Liver (tissue), 8 donors: ENCODE measurements at regions not wholly inside any gene's neighbourhood (a gene's known extent, or its start where the extent isn't known, plus 50 kb on each side); places are given as distances from the start of the nearest gene placed in this dataset.

ENCODE experiments used
- DNase-seq: peaks from one replicate; pipeline ENCODE4 v3.0.0-alpha.2; 2017; ENCODE audit warnings: low spot score
- H3K27ac ChIP-seq, 2 donors: one replicate each; pipeline ENCODE4 v1.7.0; 2013; ENCODE audit warnings: inconsistent platforms in 2 of 2, low read length in 2 of 2, control low read depth in 1 of 2, low read depth in 1 of 2, mild to moderate bottlenecking in 1 of 2
- H3K27me3 ChIP-seq, 4 donors: one replicate each; pipeline versions ENCODE4 v1.6.1 to v1.7.0; 2013; ENCODE audit warnings: low read length in 3 of 4, inconsistent platforms in 1 of 4, mild to moderate bottlenecking in 1 of 4, moderate library complexity in 1 of 4; ENCODE audit not compliant: control insufficient read depth in 4 of 4, insufficient read depth in 4 of 4
- H3K36me3 ChIP-seq, 4 donors: one replicate each; pipeline versions ENCODE4 v1.6.1 to v1.7.0; 2013; ENCODE audit warnings: low read length in 3 of 4, mild to moderate bottlenecking in 3 of 4, low read depth in 1 of 4, moderate library complexity in 1 of 4; ENCODE audit not compliant: control insufficient read depth in 4 of 4, insufficient read depth in 3 of 4
- H3K4me1 ChIP-seq, 4 donors: one replicate each; pipeline versions ENCODE4 v1.6.1 to v1.7.0; 2013; ENCODE audit warnings: low read length in 3 of 4, mild to moderate bottlenecking in 3 of 4, moderate library complexity in 1 of 4; ENCODE audit not compliant: control insufficient read depth in 4 of 4, insufficient read depth in 4 of 4
- H3K4me3 ChIP-seq, 3 donors: one replicate each; pipeline versions ENCODE4 v1.6.1 to v1.7.0; 2013; ENCODE audit warnings: low read length in 3 of 3, control low read depth in 1 of 3, low read depth in 1 of 3, mild to moderate bottlenecking in 1 of 3
- H3K9ac ChIP-seq, 2 donors: one replicate each; pipeline ENCODE4 v1.7.0; 2013; ENCODE audit warnings: low read length in 2 of 2, mild to moderate bottlenecking in 2 of 2, moderate library complexity in 2 of 2, control low read depth in 1 of 2, low read depth in 1 of 2
- H3K9me3 ChIP-seq, 4 donors: one replicate each; pipeline versions ENCODE4 v1.6.1 to v1.7.0; 2013; ENCODE audit warnings: low read length in 3 of 4; ENCODE audit not compliant: control insufficient read depth in 4 of 4
- ATF3 ChIP-seq: IDR thresholded peaks from 2 replicates; pipeline ENCODE4 v1.6.1; 2016; ENCODE audit warnings: antibody characterized with exemption
- CTCF ChIP-seq: fragments of 150-350 bp; IDR thresholded peaks from 2 replicates; pipeline ENCODE4 v1.5.1; 2017; ENCODE audit warnings: improper control_type of control experiment, low read depth, low read length; ENCODE audit not compliant: missing input control
- EGR1 ChIP-seq, 2 donors: IDR thresholded peaks; 2 replicates each; pipeline ENCODE4 v1.6.1; 2016 to 2018; ENCODE audit warnings: antibody characterized with exemption in 2 of 2, low read depth in 2 of 2
- FOXA1 ChIP-seq: IDR thresholded peaks from 2 replicates; pipeline ENCODE4 v1.6.1; 2016; ENCODE audit warnings: antibody characterized with exemption
- FOXA2 ChIP-seq: IDR thresholded peaks from 2 replicates; pipeline ENCODE4 v1.6.1; 2016; ENCODE audit warnings: antibody characterized with exemption
- GABPA ChIP-seq, 2 donors: IDR thresholded peaks in 1 of 2; conservative IDR thresholded peaks in 1 of 2; 2 replicates each; pipeline ENCODE4 v1.6.1; 2016; ENCODE audit warnings: antibody characterized with exemption in 2 of 2, mild to moderate bottlenecking in 1 of 2, moderate library complexity in 1 of 2
- HNF4A ChIP-seq, 2 donors: conservative IDR thresholded peaks; 2 replicates each; pipeline ENCODE4 v1.6.1; 2016; ENCODE audit warnings: antibody characterized with exemption in 2 of 2, mild to moderate bottlenecking in 2 of 2
- HNF4G ChIP-seq: IDR thresholded peaks from 2 replicates; pipeline ENCODE4 v1.6.1; 2016; ENCODE audit warnings: antibody characterized with exemption
- JUND ChIP-seq, 2 donors: IDR thresholded peaks; 2 replicates each; pipeline ENCODE4 v1.6.1; 2016; ENCODE audit warnings: antibody characterized with exemption in 2 of 2
- MAX ChIP-seq: IDR thresholded peaks from 2 replicates; pipeline ENCODE4 v1.6.1; 2016; ENCODE audit warnings: antibody characterized with exemption
- NR2F2 ChIP-seq: IDR thresholded peaks from 2 replicates; pipeline ENCODE4 v1.6.1; 2016; ENCODE audit warnings: antibody characterized with exemption
- RAD21 ChIP-seq, 2 donors: IDR thresholded peaks; 2 replicates each; pipeline ENCODE4 v1.6.1; 2016; ENCODE audit warnings: antibody characterized with exemption in 2 of 2, mild to moderate bottlenecking in 2 of 2
- REST ChIP-seq: IDR thresholded peaks from 2 replicates; pipeline ENCODE4 v1.6.1; 2016; ENCODE audit warnings: antibody characterized with exemption, mild to moderate bottlenecking
- RXRA ChIP-seq, 2 donors: IDR thresholded peaks; 2 replicates each; pipeline ENCODE4 v1.6.1; 2017 to 2018; ENCODE audit warnings: antibody characterized with exemption in 2 of 2, mild to moderate bottlenecking in 1 of 2
- SP1 ChIP-seq: IDR thresholded peaks from 2 replicates; pipeline ENCODE4 v1.6.1; 2018; ENCODE audit warnings: antibody characterized with exemption, mild to moderate bottlenecking
- TAF1 ChIP-seq: conservative IDR thresholded peaks from 2 replicates; pipeline ENCODE4 v1.6.1; 2016; ENCODE audit warnings: antibody characterized with exemption, mild to moderate bottlenecking
- YY1 ChIP-seq: IDR thresholded peaks from 2 replicates; pipeline ENCODE4 v1.6.1; 2016; ENCODE audit warnings: antibody characterized with exemption, mild to moderate bottlenecking
- ZBTB33 ChIP-seq: IDR thresholded peaks from 2 replicates; pipeline ENCODE4 v1.6.1; 2016; ENCODE audit warnings: antibody characterized with exemption
- WGBS: extraction: QIAGEN DNeasy Blood & Tissue Kit; methylation state at CpG from one replicate; pipeline ENCODE4 v1.1.7; 2013; 5-methylcytosine and 5-hydroxymethylcytosine counted together
- donor health status: healthy.
- donor health status: healthy.
- donor health status: healthy.
- donor health status: healthy.
- donor health status: healthy.

GRCh38 chr20:17169585-17170136, 57.2 kb upstream of the PCSK2 start:
- no peak for DNase-seq
- Histone ChIP-seq H3K36me3 (no peaks in the 10 kb centered on the region), H3K27me3 (no peaks in the 10 kb centered on the region), H3K4me3 (no peak overlapping the region), H3K27ac (no peak overlapping the region), H3K9me3 (peaks cover 0 to 1% (median 0%) of the 10 kb centered on the region in 4 donors), H3K9ac (no peak overlapping the region), H3K4me1 (no peaks in the 10 kb centered on the region)
- 31% methylated on average over 5 of the region's 5 CpGs for WGBS
- TF ChIP-seq SP1 (no peak), GABPA (IDR thresholded peaks at IDR 0.05 in 1 of 2, conservative IDR thresholded peaks at IDR 0.05 in 1 of 2) (no peak), HNF4A (conservative IDR thresholded peaks at IDR 0.05) (no peak), JUND (IDR thresholded peaks at IDR 0.05) (no peak), HNF4G (no peak), FOXA2 (no peak), RAD21 (IDR thresholded peaks at IDR 0.05) (no peak), ATF3 (no peak), MAX (no peak), REST (no peak)

- Histone ChIP-seq H3K27ac (no peak overlapping the region), H3K36me3 (no peaks in the 10 kb centered on the region), H3K9ac (no peak overlapping the region), H3K9me3 (peaks cover 0 to 3% (median 0%) of the 10 kb centered on the region in 4 donors), H3K4me1 (no peaks in the 10 kb centered on the region), H3K4me3 (no peak overlapping the region), H3K27me3 (no peaks in the 10 kb centered on the region)
- no peak for DNase-seq
- 74% methylated on average over 3 of the region's 3 CpGs for WGBS
- TF ChIP-seq EGR1 (IDR thresholded peaks at IDR 0.05; ENCODE audit: low read depth in 2 of 2) = no peak
- TF ChIP-seq HNF4G = no peak
- TF ChIP-seq RXRA (IDR thresholded peaks at IDR 0.05) = no peak
- no peak for TF ChIP-seq NR2F2
- TF ChIP-seq FOXA2 = no peak
- TF ChIP-seq ATF3 = no peak
- no peak for TF ChIP-seq FOXA1
- TF ChIP-seq RAD21 (IDR thresholded peaks at IDR 0.05) = no peak
- no peak for TF ChIP-seq ZBTB33
- TF ChIP-seq SP1 = no peak
- TF ChIP-seq HNF4A (conservative IDR thresholded peaks at IDR 0.05) = no peak
- TF ChIP-seq REST = no peak
- TF ChIP-seq YY1 = no peak
- TF ChIP-seq CTCF = no peak
- TF ChIP-seq MAX = no peak
- no peak for TF ChIP-seq JUND (IDR thresholded peaks at IDR 0.05)
- no peak for TF ChIP-seq GABPA (IDR thresholded peaks at IDR 0.05 in 1 of 2, conservative IDR thresholded peaks at IDR 0.05 in 1 of 2)
- TF ChIP-seq TAF1 = no peak
Observed at GRCh38 chr20:17171746-17172280, 55.0 kb upstream of the PCSK2 start.
